Ovary (tissue), 3 donors: ENCODE measurements at regions not wholly inside any gene's neighbourhood (a gene's known extent, or its start where the extent isn't known, plus 50 kb on each side); places are given as distances from the start of the nearest gene placed in this dataset.
"Not testable (repeated sequence)": the region's sequence is repeated elsewhere in the genome, so short reads cannot be mapped to it uniquely, and the experiment has no call there.

Experiments
- CTCF ChIP-seq, 3 donors: fragments of 450-650 bp in 2 of 3; fragments of 200-600 bp in 1 of 3; IDR thresholded peaks; one replicate each; pipeline versions ENCODE4 v1.5.1 to v1.8.0; 2016 to 2022; ENCODE audit warnings: antibody characterized with exemption in 3 of 3, mild to moderate bottlenecking in 1 of 3
- EP300 ChIP-seq: sonication (generic); formaldehyde crosslinking; IDR thresholded peaks from one replicate; pipeline ENCODE4 v1.6.1; 2017; ENCODE audit warnings: antibody characterized with exemption
- donor health status: DM: no; HTN: no; CAD: no.

GRCh38 chr2:87526258-87526657, 221.6 kb upstream of the PLGLB2 start:
- not testable (repeated sequence) for TF ChIP-seq CTCF (IDR thresholded peaks at IDR 0.05); EP300
